H9 (cell line): ENCODE measurements at regions not wholly inside any gene's neighbourhood (a gene's known extent, or its start where the extent isn't known, plus 50 kb on each side); places are given as distances from the start of the nearest gene placed in this dataset.

Source experiments
- DNase-seq: peaks from one replicate; pipeline ENCODE4 v3.0.0-alpha.2; 2017
- H2AFZ ChIP-seq: one replicate; pipeline ENCODE4 v1.6.1; 2013; ENCODE audit warnings: mild to moderate bottlenecking, low read length, control low read depth, moderate library complexity
- H2AK5ac ChIP-seq: 2 replicates; pipeline ENCODE4 v1.6.1; 2013; ENCODE audit warnings: low read length, control low read depth, mixed read lengths; ENCODE audit not compliant: insufficient read length
- H2BK120ac ChIP-seq: one replicate; pipeline ENCODE4 v1.6.1; 2013; ENCODE audit warnings: low read depth, mild to moderate bottlenecking, low read length, control low read depth, inconsistent platforms; ENCODE audit not compliant: poor library complexity, severe bottlenecking
- H2BK12ac ChIP-seq: 2 replicates; pipeline ENCODE4 v1.6.1; 2013; ENCODE audit warnings: low read length, control low read depth, mixed read lengths, low read depth; ENCODE audit not compliant: insufficient read length
- H2BK15ac ChIP-seq: 2 replicates; pipeline ENCODE4 v1.6.1; 2013; ENCODE audit warnings: low read depth, low read length, control low read depth
- H2BK20ac ChIP-seq: one replicate; pipeline ENCODE4 v1.6.1; 2013; ENCODE audit warnings: low read depth, mild to moderate bottlenecking, low read length, control low read depth, inconsistent platforms; ENCODE audit not compliant: poor library complexity, severe bottlenecking
- H2BK5ac ChIP-seq: 2 replicates; pipeline ENCODE4 v1.6.1; 2013; ENCODE audit warnings: low read length, control low read depth, mixed read lengths; ENCODE audit not compliant: insufficient read length
- H3K14ac ChIP-seq: 2 replicates; pipeline ENCODE4 v1.6.1; 2013; ENCODE audit warnings: low read length, control low read depth; ENCODE audit not compliant: insufficient read depth
- H3K18ac ChIP-seq: 2 replicates; pipeline ENCODE4 v1.6.1; 2013; ENCODE audit warnings: low read depth, mild to moderate bottlenecking, mixed read lengths, low read length, control low read depth; ENCODE audit not compliant: insufficient read length
- H3K23ac ChIP-seq: 2 replicates; pipeline ENCODE4 v1.6.1; 2013; ENCODE audit warnings: low read length, control low read depth, mixed read lengths, low read depth; ENCODE audit not compliant: insufficient read length
- H3K23me2 ChIP-seq: 2 replicates; pipeline ENCODE4 v1.6.1; 2013; ENCODE audit warnings: low read depth, mild to moderate bottlenecking, mixed read lengths, low read length, control low read depth; ENCODE audit not compliant: insufficient read length, poor library complexity, severe bottlenecking
- H3K27ac ChIP-seq: 2 replicates; pipeline ENCODE4 v1.5.1; 2013; ENCODE audit warnings: low read length, control low read depth, mixed read lengths, low read depth; ENCODE audit not compliant: insufficient read length
- H3K27me3 ChIP-seq: 2 replicates; pipeline ENCODE4 v1.6.1; 2013; ENCODE audit warnings: low read length, control low read depth, inconsistent platforms; ENCODE audit not compliant: insufficient read depth
- H3K4ac ChIP-seq: 2 replicates; pipeline ENCODE4 v1.6.1; 2013; ENCODE audit warnings: low read depth, mild to moderate bottlenecking, control low read depth, inconsistent platforms, low read length, moderate library complexity
- H3K4me1 ChIP-seq: 2 replicates; pipeline ENCODE4 v1.6.1; 2013; ENCODE audit warnings: low read length, control low read depth, inconsistent platforms; ENCODE audit not compliant: insufficient read depth
- H3K4me2 ChIP-seq: 2 replicates; pipeline ENCODE4 v1.6.1; 2013; ENCODE audit warnings: low read length, control low read depth, mixed read lengths; ENCODE audit not compliant: insufficient read length, insufficient read depth
- H3K56ac ChIP-seq: 2 replicates; pipeline ENCODE4 v1.6.1; 2013; ENCODE audit warnings: low read depth, mild to moderate bottlenecking, mixed read lengths, low read length, control low read depth; ENCODE audit not compliant: insufficient read length
- H3K79me1 ChIP-seq: 2 replicates; pipeline ENCODE4 v1.6.1; 2013; ENCODE audit warnings: low read depth, mild to moderate bottlenecking, moderate library complexity, low read length, control low read depth, inconsistent platforms; ENCODE audit not compliant: insufficient read depth, poor library complexity, severe bottlenecking
- H3K79me2 ChIP-seq: 2 replicates; pipeline ENCODE4 v1.6.1; 2013; ENCODE audit warnings: low read length, control low read depth, inconsistent platforms; ENCODE audit not compliant: insufficient read depth
- H3K9ac ChIP-seq: 2 replicates; pipeline ENCODE4 v1.6.1; 2013; ENCODE audit warnings: low read length, control low read depth, mixed read lengths; ENCODE audit not compliant: insufficient read length; ENCODE audit errors: extremely low read depth
- H3K9me3 ChIP-seq: one replicate; pipeline ENCODE4 v1.6.1; 2013; ENCODE audit warnings: low read depth, low read length, inconsistent platforms; ENCODE audit not compliant: control insufficient read depth
- H3T11ph ChIP-seq: one replicate; pipeline ENCODE4 v1.6.1; 2013; ENCODE audit warnings: mild to moderate bottlenecking, low read length, control low read depth, inconsistent platforms
- H4K20me1 ChIP-seq: one replicate; pipeline ENCODE4 v1.6.1; 2013; ENCODE audit not compliant: control insufficient read depth, insufficient read length, insufficient read depth
- H4K5ac ChIP-seq: 2 replicates; pipeline ENCODE4 v1.6.1; 2013; ENCODE audit warnings: low read depth, mild to moderate bottlenecking, mixed read lengths, low read length, control low read depth; ENCODE audit not compliant: insufficient read length
- H4K8ac ChIP-seq: replicated peaks from 2 replicates; pipeline ENCODE4 v1.6.1; 2013; ENCODE audit warnings: low read length, control low read depth, mixed read lengths, low read depth; ENCODE audit not compliant: insufficient read length
- H4K91ac ChIP-seq: 2 replicates; pipeline ENCODE4 v1.6.1; 2013; ENCODE audit warnings: low read depth, mild to moderate bottlenecking, moderate library complexity, mixed read lengths, low read length, control low read depth; ENCODE audit not compliant: insufficient read length
- H3K27ac Mint-ChIP-seq, 3 experiments: 2 replicates in 2 of 3; 3 replicates in 1 of 3; pipeline ENCODE4 v1.8.0; 2020 to 2021; ENCODE audit warnings: mixed read lengths in 3 of 3, mild to moderate bottlenecking in 1 of 3, moderate library complexity in 1 of 3
- H3K27me3 Mint-ChIP-seq: 2 replicates; pipeline ENCODE4 v1.8.0; 2021; ENCODE audit warnings: low read depth, mild to moderate bottlenecking, moderate library complexity, mixed read lengths
- H3K36me3 Mint-ChIP-seq, 3 experiments: 2 replicates in 2 of 3; 3 replicates in 1 of 3; pipeline ENCODE4 v1.8.0; 2020 to 2021; ENCODE audit warnings: low read depth in 3 of 3, mixed read lengths in 3 of 3; ENCODE audit not compliant: insufficient read depth in 1 of 3
- H3K4me1 Mint-ChIP-seq, 2 experiments: 2 replicates each; pipeline ENCODE4 v1.8.0; 2020; ENCODE audit warnings: mixed read lengths in 2 of 2
- H3K4me3 Mint-ChIP-seq, 2 experiments: 2 replicates in 1 of 2; 3 replicates in 1 of 2; pipeline ENCODE4 v1.8.0; 2020 to 2021; ENCODE audit warnings: mild to moderate bottlenecking in 2 of 2, mixed read lengths in 2 of 2, moderate library complexity in 1 of 2
- H3K9me3 Mint-ChIP-seq, 2 experiments: 2 replicates in 1 of 2; 3 replicates in 1 of 2; pipeline ENCODE4 v1.8.0; 2020; ENCODE audit warnings: mild to moderate bottlenecking in 2 of 2, mixed read lengths in 2 of 2, moderate library complexity in 1 of 2
- CTCF ChIP-seq: fragments of 200-600 bp; sonication (generic); conservative IDR thresholded peaks from 3 replicates; pipeline ENCODE4 v1.8.0; 2021; ENCODE audit warnings: antibody characterized with exemption, mild to moderate bottlenecking
- WGBS: extraction: QIAGEN DNeasy Blood & Tissue Kit; methylation state at CpG from one replicate; pipeline ENCODE4 v1.1.7; 2013; ENCODE audit warnings: missing lambda C conversion rate, low lambda C conversion rate, mixed read lengths; ENCODE audit not compliant: insufficient read length; ENCODE audit errors: extremely low coverage; 5-methylcytosine and 5-hydroxymethylcytosine counted together

- Histone ChIP-seq H3K27ac (no peak overlapping the region), H3K9ac (no peak overlapping the region), H3K79me1 (no peaks in the 10 kb centered on the region), H3K23me2 (no peaks in the 10 kb centered on the region), H2AFZ (no peak overlapping the region), H2BK12ac (no peak overlapping the region), H4K20me1 (no peaks in the 10 kb centered on the region), H2BK5ac (no peak overlapping the region), H4K5ac (no peak overlapping the region), H2BK120ac (no peak overlapping the region), H4K91ac (no peak overlapping the region), H2BK15ac (no peak overlapping the region), H3K79me2 (no peaks in the 10 kb centered on the region), H2AK5ac (no peak overlapping the region), H3K4me1 (no peaks in the 10 kb centered on the region), H2BK20ac (no peak overlapping the region), H3T11ph (no peak overlapping the region), H3K18ac (no peak overlapping the region), H3K56ac (no peak overlapping the region), H3K27me3 (no peaks in the 10 kb centered on the region), H3K23ac (no peak overlapping the region), H3K14ac (no peak overlapping the region; the same call in 1 of the 2 replicates), H3K4me2 (no peak overlapping the region), H4K8ac (no peak overlapping the region), H3K9me3 (no peaks in the 10 kb centered on the region), H3K4ac (no peak overlapping the region)
- no peak for TF ChIP-seq CTCF
- H3K27ac Mint-ChIP-seq, result no peak overlapping the region
- peaks cover 0 to 3% of the 10 kb centered on the region in 2 experiments; a peak in 2 of 5 replicates for H3K9me3 Mint-ChIP-seq
- no peak overlapping the region for H3K4me3 Mint-ChIP-seq
- H3K36me3 Mint-ChIP-seq, result no peaks in the 10 kb centered on the region
- no CpG with 5 or more reads among the region's 9 CpGs for WGBS
- no peaks in the 10 kb centered on the region; a peak in 2 of 4 replicates for H3K4me1 Mint-ChIP-seq
- H3K27me3 Mint-ChIP-seq, result peaks cover 25% of the 10 kb centered on the region
- DNase-seq, result no peak
These were observed 117.6 kb upstream of the HAND1 start for GRCh38 chr5:154595662-154596061.
